Activated CD4-positive, alpha-beta T cell treated with anti-CD3 and anti-CD28 coated beads, Interleukin-2, amount 10 ng/mL, durations not matched to agents 24 days and 14 days (primary cell): ENCODE measurements at regions not wholly inside any gene's neighbourhood (a gene's known extent, or its start where the extent isn't known, plus 50 kb on each side); places are given as distances from the start of the nearest gene placed in this dataset.
"Not testable (repeated sequence)": the region's sequence is repeated elsewhere in the genome, so short reads cannot be mapped to it uniquely, and the experiment has no call there.

Experiments used
- DNase-seq: peaks from one replicate; pipeline ENCODE4 v3.0.0; 2022
- H3K27ac Mint-ChIP-seq: one replicate; pipeline ENCODE4 v1.8.0; 2022; ENCODE audit warnings: mild to moderate bottlenecking, mixed read lengths
- H3K27me3 Mint-ChIP-seq: one replicate; pipeline ENCODE4 v1.8.0; 2022; ENCODE audit warnings: mixed read lengths
- H3K36me3 Mint-ChIP-seq: one replicate; pipeline ENCODE4 v1.8.0; 2022; ENCODE audit warnings: low read depth, mild to moderate bottlenecking, mixed read lengths
- H3K4me1 Mint-ChIP-seq: one replicate; pipeline ENCODE4 v1.8.0; 2021; ENCODE audit warnings: mixed read lengths
- H3K4me3 Mint-ChIP-seq: one replicate; pipeline ENCODE4 v1.8.0; 2022; ENCODE audit warnings: mild to moderate bottlenecking, moderate library complexity, mixed read lengths
- H3K9me3 Mint-ChIP-seq: one replicate; pipeline ENCODE4 v1.8.0; 2021; ENCODE audit warnings: mixed read lengths
- intact Hi-C: fragments of 100-400 bp; cut with micrococcal nuclease; formaldehyde crosslinking; loops from one replicate; pipeline ENCODE4 v1.15.1; 2023

DNA sequence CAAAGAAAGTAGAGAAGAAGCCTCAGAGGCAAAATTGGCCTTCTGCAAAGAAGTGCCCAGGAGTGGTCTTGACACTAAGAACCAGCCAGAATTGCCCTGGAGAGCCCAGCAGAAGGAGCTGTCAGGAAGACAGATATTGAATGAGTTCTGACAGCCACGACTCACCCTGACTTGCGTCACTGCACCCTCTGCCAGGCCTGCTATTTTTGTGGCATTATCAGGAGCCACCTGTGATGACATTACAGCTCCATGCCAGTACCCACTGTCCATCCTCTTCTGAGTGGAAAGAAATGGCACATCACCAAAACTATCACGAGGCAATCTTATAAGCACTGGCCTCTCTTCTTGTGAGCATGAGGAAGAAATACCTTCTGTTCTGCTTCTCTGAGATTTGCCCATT is 67.7 kb downstream of the SMIM20 start:
- intact Hi-C loops = no loop called here
- Mint-ChIP-seq H3K27me3 (peaks cover 7% of the 10 kb centered on the region), H3K4me3 (no peak overlapping the region), H3K36me3 (no peaks in the 10 kb centered on the region), H3K4me1 (no peaks in the 10 kb centered on the region), H3K27ac (no peak overlapping the region), H3K9me3 (no peaks in the 10 kb centered on the region)
- DNase-seq = no peak

DNA sequence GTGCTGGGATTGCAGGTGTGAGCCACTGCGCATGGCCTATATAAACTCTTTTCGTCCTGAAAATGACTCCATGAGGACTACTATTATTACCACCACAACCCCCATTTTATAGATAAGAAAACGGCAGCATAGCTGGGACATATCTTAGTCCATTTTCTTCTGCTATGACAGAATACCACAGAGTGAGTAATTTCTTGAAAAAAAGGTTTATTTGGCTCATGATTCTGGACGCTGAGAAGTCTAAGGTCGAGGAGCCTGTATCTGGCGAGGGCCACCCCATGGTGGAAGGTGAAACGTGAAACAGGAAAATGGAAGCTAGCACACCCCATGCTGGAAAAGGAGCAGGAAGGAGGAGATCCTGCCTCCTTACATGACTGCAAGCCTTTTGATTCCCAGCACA is 68.9 kb downstream of the SMIM20 start:
- H3K36me3 Mint-ChIP-seq = no peaks in the 10 kb centered on the region
- intact Hi-C loops = no loop called here
- no peak for DNase-seq
- peaks cover 7% of the 10 kb centered on the region for H3K27me3 Mint-ChIP-seq
- no peaks in the 10 kb centered on the region for H3K9me3 Mint-ChIP-seq
- H3K4me3 Mint-ChIP-seq = no peak overlapping the region
- no peaks in the 10 kb centered on the region for H3K4me1 Mint-ChIP-seq
- H3K27ac Mint-ChIP-seq = no peak overlapping the region

DNA sequence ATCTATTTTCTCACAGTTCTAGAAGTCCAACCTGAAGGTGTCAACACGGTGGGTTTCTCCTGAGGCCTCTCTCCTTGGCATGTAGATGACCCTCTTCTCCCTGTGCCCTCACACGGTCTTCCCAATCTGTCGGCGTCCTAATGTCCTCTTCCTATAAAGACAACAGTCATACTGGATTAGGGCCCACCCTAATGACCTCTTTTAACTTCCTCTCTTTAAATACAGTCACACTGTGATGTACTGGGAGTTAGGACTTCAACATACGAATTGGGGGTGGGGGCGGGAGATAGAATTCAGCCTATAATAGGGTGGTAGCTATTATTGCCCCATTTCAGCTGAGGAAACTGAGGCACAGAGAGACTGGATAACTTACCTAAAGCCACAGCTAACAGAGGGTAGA is 70.2 kb downstream of the SMIM20 start:
- H3K36me3 Mint-ChIP-seq = no peaks in the 10 kb centered on the region
- H3K4me3 Mint-ChIP-seq = no peak overlapping the region
- no peak for DNase-seq
- intact Hi-C loops = no loop called here
- H3K27me3 Mint-ChIP-seq = peaks cover 7% of the 10 kb centered on the region
- no peak overlapping the region for H3K27ac Mint-ChIP-seq
- peaks cover 4% of the 10 kb centered on the region for H3K4me1 Mint-ChIP-seq
- no peaks in the 10 kb centered on the region for H3K9me3 Mint-ChIP-seq

DNA sequence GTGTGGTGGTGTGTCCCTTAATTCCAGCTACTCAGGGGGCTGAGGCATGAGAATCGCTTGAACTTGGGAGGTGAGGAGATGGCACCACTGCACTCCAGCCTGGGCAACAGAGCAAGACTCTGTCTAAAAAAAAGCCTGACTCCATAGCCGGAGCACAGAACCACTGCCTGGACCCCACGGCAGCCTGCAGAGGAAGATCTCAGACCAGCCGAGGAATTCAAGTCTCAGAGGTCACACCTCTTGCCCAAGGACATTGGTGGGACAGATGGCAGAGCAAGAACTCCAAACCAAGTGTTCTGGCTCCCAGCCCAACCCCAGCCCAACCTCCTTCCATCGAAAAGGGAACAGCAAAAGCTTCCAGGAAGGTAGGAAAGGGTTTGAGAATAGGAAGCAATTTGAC is 70.8 kb downstream of the SMIM20 start:
- intact Hi-C loops = loop anchor here (5.0 kb wide), 4 partner anchors 47 to 738 kb away; partner anchors contain the start of gene RBPJ
- Mint-ChIP-seq H3K36me3 (no peaks in the 10 kb centered on the region), H3K9me3 (no peaks in the 10 kb centered on the region), H3K4me3 (no peak overlapping the region), H3K4me1 (peaks cover 4% of the 10 kb centered on the region), H3K27me3 (peaks cover 7% of the 10 kb centered on the region), H3K27ac (no peak overlapping the region)
- no peak for DNase-seq

DNA sequence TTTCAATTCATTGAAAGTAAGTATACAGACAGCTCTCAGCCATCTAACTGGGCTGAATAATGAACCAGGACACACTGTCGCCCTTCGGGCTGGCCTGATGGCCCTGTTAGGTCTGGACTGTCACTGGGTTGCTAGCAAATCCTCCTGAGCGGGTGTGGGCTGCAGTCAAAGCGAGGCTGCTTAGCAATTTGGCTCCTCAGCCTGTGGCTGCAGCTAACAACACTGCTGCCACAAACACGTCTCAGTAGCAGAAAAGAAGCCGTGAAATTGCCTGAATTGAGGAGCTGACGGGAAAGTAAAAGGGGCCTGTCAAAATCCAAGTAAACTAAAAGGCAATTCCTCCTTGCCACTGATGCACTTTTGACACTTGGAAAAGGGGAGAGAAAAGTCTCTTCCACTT is 72.8 kb downstream of the SMIM20 start:
- Mint-ChIP-seq H3K9me3 (no peaks in the 10 kb centered on the region), H3K4me3 (no peak overlapping the region), H3K4me1 (peaks cover 4% of the 10 kb centered on the region), H3K27me3 (peaks cover 2% of the 10 kb centered on the region), H3K36me3 (no peaks in the 10 kb centered on the region), H3K27ac (no peak overlapping the region)
- DNase-seq = no peak
- intact Hi-C loops = loop anchor here (5.0 kb wide), 4 partner anchors 50 to 735 kb away; partner anchors contain the start of gene RBPJ

DNA sequence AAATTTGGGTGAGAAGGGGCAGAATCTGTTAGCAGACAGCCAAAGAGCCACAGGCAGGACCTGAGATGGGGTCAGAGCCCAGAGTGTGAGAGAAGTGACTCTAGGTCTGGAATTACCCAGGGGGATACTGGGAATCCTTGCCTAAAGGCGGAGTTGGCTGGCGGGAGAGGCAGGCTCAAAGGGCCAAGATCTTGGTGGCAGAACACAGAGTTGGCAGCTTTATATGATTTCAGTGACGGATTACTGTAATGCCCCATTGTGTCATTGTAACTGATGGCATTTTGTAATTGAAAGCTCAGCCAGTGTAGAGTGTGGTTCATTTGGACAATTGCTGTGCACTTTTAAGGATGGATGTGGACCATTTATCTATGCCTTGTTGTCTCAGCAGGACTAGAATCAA is 77.3 kb downstream of the SMIM20 start:
- H3K36me3 Mint-ChIP-seq = no peaks in the 10 kb centered on the region
- no peak overlapping the region for H3K4me3 Mint-ChIP-seq
- no peak for DNase-seq
- H3K9me3 Mint-ChIP-seq = no peaks in the 10 kb centered on the region
- no peak overlapping the region for H3K27ac Mint-ChIP-seq
- intact Hi-C loops = no loop called here
- H3K27me3 Mint-ChIP-seq = no peaks in the 10 kb centered on the region
- H3K4me1 Mint-ChIP-seq = peaks cover 15% of the 10 kb centered on the region

DNA sequence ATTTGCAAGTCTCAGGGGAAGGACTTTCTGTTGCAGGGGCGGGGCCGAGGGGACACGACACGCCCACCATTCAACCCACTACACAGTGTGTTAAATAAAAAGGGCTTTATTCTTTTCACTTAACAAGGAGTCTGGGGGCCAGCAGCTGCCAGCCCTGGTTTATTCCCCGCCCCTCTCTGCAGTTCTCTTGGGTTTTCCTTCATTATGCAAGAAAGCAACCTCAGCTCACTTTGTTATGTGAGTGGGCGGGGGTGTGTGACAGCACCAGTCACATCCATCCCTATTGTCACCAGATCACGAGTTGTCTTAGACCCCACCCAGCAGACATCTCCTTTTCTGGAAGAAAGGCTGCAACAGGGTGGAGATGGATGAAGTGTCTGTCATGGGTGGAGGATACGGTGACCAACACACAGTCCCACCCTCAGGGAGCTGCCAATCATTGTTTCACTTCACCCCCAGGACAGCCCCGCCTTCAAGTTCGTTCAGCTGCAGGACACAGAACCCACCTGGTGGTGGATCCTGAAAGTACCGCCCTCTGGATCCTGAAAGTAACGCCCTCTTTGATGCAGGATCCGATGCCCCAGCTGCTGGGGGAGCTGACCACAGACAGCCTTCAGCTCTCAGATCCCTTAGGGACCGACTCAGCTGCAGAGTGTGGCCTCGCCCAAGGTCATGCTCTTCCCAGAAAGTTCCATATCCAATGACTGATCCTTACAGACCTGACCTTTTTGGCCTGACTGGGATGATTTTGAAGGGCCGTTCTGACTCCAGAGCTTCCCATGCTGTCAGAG is 79.6 kb downstream of the SMIM20 start:
- no peaks in the 10 kb centered on the region for H3K27me3 Mint-ChIP-seq
- H3K4me1 Mint-ChIP-seq = peaks cover 13% of the 10 kb centered on the region
- H3K9me3 Mint-ChIP-seq = no peaks in the 10 kb centered on the region
- intact Hi-C loops = no loop called here
- no peak overlapping the region for H3K4me3 Mint-ChIP-seq
- peak; percentile 60 for DNase-seq
- H3K27ac Mint-ChIP-seq = no peak overlapping the region
- H3K36me3 Mint-ChIP-seq = no peaks in the 10 kb centered on the region

DNA sequence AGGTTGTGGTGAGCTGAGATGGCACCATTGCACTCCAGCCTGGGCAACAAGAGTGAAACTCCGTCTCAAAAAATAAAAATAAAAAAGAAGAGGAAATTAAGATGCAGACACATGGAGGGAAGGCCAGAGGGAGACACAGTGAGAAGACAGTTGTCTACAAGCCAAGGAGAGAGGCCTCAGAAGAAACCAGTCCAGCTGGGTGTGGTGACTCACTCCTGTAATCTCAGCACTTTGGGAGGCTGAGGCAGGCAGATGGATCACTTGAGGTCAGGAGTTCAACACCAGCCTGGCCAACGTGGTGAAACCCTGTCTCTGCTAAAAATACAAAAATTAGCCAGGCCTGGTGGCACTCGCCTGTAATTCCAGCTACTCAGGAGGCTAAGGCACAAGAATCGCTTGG is 80.6 kb downstream of the SMIM20 start:
- H3K36me3 Mint-ChIP-seq, H3K4me3 Mint-ChIP-seq, H3K9me3 Mint-ChIP-seq, DNase-seq, H3K27ac Mint-ChIP-seq, H3K27me3 Mint-ChIP-seq, intact Hi-C loops: not testable (repeated sequence)
- H3K4me1 Mint-ChIP-seq = peaks cover 11% of the 10 kb centered on the region

DNA sequence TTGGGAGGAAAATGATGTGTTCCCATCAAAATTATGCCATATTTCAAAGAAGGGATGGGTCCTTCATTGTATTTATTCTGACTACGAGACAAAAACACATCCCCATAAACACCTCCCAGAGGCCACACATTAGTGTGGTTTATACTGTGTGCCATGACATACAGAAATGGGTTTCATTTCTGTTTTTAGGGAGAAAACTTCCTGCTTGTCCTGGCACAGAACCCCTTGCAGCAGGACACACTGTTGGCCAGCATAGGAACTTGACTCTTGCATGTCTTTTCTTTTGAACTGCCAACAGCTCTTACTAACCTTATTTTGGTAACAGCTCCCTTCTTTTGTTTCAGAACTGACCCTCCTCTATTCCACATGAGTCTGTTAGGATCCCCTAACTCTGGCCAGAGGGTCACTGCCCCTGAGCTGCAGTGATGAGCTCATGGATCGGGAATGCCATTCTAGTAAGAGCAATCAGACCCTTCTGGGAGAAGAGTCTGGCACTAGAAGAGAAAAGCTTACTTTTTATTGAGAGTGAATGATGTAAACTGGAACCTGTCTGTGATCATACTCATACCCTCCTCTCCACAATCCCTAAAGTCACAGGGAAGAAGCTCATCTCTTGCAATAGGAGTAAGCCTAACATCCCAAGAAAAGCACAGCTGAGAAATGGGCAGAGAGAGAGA is 86.4 kb downstream of the SMIM20 start:
- H3K4me1 Mint-ChIP-seq = no peaks in the 10 kb centered on the region
- H3K27ac Mint-ChIP-seq = no peak overlapping the region
- H3K27me3 Mint-ChIP-seq = peaks cover 4% of the 10 kb centered on the region
- H3K4me3 Mint-ChIP-seq = no peak overlapping the region
- H3K36me3 Mint-ChIP-seq = no peaks in the 10 kb centered on the region
- intact Hi-C loops = no loop called here
- no peaks in the 10 kb centered on the region for H3K9me3 Mint-ChIP-seq
- DNase-seq = no peak

DNA sequence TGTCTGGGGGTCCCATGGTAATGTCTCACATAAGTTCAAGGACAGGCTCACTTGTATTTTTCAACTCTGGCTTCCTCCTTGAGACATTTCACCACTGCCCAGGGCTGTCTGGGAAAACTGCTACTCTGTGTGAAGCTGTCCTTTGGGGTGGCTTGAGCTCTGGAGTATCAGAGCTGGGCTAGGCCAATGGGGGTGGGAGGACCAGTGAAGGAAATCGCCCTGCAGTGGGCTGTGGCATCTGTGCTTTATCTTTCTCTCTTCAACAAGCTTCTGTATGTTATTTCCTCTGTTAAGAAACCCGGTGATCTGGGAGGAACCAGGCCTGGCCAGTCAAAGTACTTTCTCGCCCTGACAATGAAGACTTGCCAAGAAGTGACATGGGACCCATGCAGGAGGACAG is 87.4 kb downstream of the SMIM20 start:
- intact Hi-C loops = no loop called here
- no peak overlapping the region for H3K27ac Mint-ChIP-seq
- no peak overlapping the region for H3K4me3 Mint-ChIP-seq
- H3K36me3 Mint-ChIP-seq = no peaks in the 10 kb centered on the region
- peaks cover 4% of the 10 kb centered on the region for H3K27me3 Mint-ChIP-seq
- no peaks in the 10 kb centered on the region for H3K4me1 Mint-ChIP-seq
- H3K9me3 Mint-ChIP-seq = peaks cover 3% of the 10 kb centered on the region
- DNase-seq = no peak

DNA sequence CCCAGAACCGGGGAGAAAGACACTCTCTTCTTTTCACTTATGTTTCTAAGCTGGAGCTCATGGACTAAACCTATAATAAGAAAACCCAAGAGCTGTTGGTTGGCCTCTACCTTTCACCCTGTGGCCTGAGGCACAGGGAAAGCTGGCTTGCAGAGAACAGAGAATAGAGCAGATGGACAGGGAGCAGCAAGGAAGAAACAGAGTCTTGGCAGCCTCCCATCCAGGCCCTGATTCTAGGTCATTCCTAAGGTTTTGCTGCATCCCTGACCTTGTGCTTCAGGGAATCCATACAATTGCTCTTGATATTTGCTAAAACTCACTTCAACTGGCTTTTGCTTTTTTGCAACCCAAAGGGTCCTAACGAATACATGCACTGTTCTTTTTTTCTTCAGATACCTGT is 87.8 kb downstream of the SMIM20 start:
- H3K4me3 Mint-ChIP-seq = no peak overlapping the region
- no peaks in the 10 kb centered on the region for H3K4me1 Mint-ChIP-seq
- no peak overlapping the region for H3K27ac Mint-ChIP-seq
- intact Hi-C loops = no loop called here
- peaks cover 4% of the 10 kb centered on the region for H3K27me3 Mint-ChIP-seq
- H3K9me3 Mint-ChIP-seq = peaks cover 3% of the 10 kb centered on the region
- H3K36me3 Mint-ChIP-seq = no peaks in the 10 kb centered on the region
- DNase-seq = no peak

DNA sequence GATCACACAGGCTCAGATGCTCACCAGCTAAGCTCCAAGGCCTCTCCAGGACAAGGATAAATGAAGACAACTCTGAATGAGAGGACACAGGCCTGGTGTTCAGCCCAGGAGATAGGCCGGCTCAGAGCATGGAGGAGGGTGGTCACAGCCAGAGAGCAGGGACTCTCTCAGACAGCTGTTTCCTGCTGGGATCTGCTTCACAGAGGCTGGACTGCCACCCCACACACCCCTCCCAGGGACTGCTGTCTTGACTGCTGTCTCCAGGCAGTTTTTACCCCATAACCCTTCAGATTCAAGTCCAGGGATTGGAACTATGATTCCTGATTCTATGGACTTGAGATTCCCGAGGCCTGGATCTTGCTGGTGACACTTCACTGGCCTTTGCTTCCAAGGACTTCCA is 89.0 kb downstream of the SMIM20 start:
- Mint-ChIP-seq H3K36me3 (no peaks in the 10 kb centered on the region), H3K9me3 (peaks cover 3% of the 10 kb centered on the region), H3K27ac (no peak overlapping the region), H3K27me3 (peaks cover 5% of the 10 kb centered on the region), H3K4me1 (no peaks in the 10 kb centered on the region), H3K4me3 (no peak overlapping the region)
- intact Hi-C loops = no loop called here
- DNase-seq = no peak

DNA sequence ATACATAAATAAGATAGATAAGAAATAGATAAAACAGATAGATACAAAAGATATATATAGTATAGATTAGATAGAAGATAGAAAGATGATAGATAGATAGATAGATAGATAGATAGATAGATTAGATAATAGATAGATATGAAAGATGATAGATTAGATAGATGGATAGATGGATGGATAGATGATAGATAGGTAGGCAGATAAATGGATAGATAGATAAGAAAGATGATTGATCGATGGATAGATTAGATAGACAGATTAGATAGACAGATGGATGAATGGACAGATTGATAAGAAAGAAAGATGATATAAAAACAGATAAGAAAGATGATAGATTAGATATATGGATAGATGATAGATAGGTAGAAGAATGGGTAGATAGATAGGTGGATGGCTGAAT is 90.3 kb downstream of the SMIM20 start:
- no peak overlapping the region for H3K4me3 Mint-ChIP-seq
- intact Hi-C loops = no loop called here
- H3K27me3 Mint-ChIP-seq = peaks cover 5% of the 10 kb centered on the region
- no peaks in the 10 kb centered on the region for H3K4me1 Mint-ChIP-seq
- H3K9me3 Mint-ChIP-seq = peaks cover 3% of the 10 kb centered on the region
- H3K36me3 Mint-ChIP-seq = no peaks in the 10 kb centered on the region
- no peak overlapping the region for H3K27ac Mint-ChIP-seq
- no peak for DNase-seq

DNA sequence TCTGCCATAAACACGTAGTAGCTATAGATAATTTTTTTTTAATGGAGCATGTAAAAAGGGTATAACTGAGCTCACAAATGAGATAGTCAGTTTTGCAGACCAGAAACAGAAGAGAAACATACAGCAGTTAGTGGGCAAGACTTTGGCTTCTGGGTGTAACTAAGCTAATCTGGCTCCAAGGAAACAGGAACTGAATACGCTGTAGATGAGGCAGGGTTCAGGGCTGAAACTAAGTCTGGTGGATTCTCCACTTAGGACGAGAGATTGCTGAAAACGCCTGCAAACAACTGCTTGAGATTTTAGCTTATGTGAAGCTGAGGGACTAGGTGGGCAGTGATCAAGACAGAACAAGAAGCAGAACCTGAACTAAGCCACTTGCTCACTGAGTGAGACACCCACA is 91.7 kb downstream of the SMIM20 start:
- peaks cover 6% of the 10 kb centered on the region for H3K4me1 Mint-ChIP-seq
- H3K27ac Mint-ChIP-seq = no peak overlapping the region
- no peak for DNase-seq
- no peaks in the 10 kb centered on the region for H3K36me3 Mint-ChIP-seq
- intact Hi-C loops = no loop called here
- H3K9me3 Mint-ChIP-seq = peaks cover 9% of the 10 kb centered on the region
- peaks cover 9% of the 10 kb centered on the region for H3K27me3 Mint-ChIP-seq
- no peak overlapping the region for H3K4me3 Mint-ChIP-seq
